ENCODE measurements at regions not wholly inside any gene's neighbourhood (a gene's known extent, or its start where the extent isn't known, plus 50 kb on each side); places are given as distances from the start of the nearest gene placed in this dataset.

DNA sequence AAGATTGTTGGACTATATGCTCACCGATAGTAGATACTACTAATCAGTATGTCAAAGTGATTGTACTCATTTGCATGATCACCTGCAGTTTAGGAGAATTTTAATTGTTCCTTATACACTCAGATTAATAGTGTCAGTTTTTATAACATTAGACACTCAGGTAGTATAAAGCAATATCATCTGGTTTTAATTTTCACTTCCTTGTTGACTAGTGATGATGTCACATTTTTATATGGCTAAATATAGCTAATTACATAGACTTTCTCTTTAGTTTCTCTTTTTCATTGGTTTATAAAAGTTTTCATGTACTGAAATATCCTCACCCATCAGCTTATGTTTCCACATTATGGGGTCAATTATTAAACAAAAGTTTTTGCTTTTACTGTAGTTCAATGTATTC is 1332.4 kb upstream of the ADGRL2 start:
- no peak for TF ChIP-seq POLR2AphosphoS5 (IDR thresholded peaks at IDR 0.05; ENCODE audit: low read depth, low read length)
- no peak for TF ChIP-seq SUZ12 (IDR thresholded peaks at IDR 0.05; ENCODE audit: low read length)
- TF ChIP-seq TAF1 (IDR thresholded peaks at IDR 0.05; ENCODE audit: low read depth, low read length): no peak

All from H1 (cell line).